Kidney epithelial cell (primary cell): ENCODE measurements at regions not wholly inside any gene's neighbourhood (a gene's known extent, or its start where the extent isn't known, plus 50 kb on each side); places are given as distances from the start of the nearest gene placed in this dataset.

Experiments
- DNase-seq: peaks from one replicate; pipeline ENCODE4 v3.0.0-alpha.2; 2010; ENCODE audit warnings: low read depth
- H3K27me3 ChIP-seq: 2 replicates; pipeline ENCODE4 v1.6.0; 2011; ENCODE audit warnings: low read length; ENCODE audit not compliant: control insufficient read depth, insufficient read depth
- H3K36me3 ChIP-seq: 2 replicates; pipeline ENCODE4 v1.5.1; 2011; ENCODE audit warnings: low read length; ENCODE audit not compliant: control insufficient read depth, insufficient read depth
- H3K4me3 ChIP-seq: 2 replicates; pipeline ENCODE4 v1.5.1; 2011; ENCODE audit warnings: low read depth, mild to moderate bottlenecking, control low read depth, low read length
- TF ChIP-seq, protein P1 (sequence below): IDR thresholded peaks from 2 replicates; pipeline ENCODE4 v1.5.1; 2011; ENCODE audit warnings: mild to moderate bottlenecking, moderate library complexity, low read length, control low read depth, inconsistent platforms; ENCODE audit not compliant: insufficient read depth, poor library complexity, severe bottlenecking

DNA sequence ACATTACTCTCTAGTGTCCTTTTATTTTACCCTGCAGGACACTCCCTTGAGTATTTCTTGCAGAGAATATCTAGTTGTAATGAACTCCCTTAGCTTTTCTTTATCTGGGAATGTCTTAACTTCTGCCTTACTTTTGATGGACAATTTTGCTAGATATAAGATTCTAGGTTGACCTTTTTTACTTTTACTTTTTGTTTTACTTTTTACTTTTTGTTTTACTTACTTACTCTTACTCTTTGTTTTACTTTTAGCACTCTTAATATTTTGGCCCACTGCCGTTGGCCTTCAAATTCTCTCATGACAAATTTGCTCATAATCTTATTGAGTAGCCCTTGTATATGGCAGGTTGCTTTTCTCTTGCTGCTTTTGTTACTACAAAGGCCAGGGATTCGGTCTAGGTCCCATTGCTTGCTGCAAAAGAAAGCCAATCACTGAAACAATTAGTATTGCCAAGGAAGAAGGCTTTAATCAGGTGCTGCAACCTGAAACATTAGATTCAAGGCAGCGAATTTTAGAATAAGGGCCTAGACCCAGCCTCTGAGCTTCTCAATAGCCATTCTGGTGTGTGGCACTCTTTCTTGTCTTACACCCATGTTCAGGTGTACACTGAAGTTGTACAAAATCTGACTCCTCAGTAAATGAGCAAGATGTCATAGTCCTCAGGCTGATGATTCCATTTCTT lies 137.0 kb downstream of the TES start:
- DNase-seq: no peak
- TF ChIP-seq, protein P1, sequence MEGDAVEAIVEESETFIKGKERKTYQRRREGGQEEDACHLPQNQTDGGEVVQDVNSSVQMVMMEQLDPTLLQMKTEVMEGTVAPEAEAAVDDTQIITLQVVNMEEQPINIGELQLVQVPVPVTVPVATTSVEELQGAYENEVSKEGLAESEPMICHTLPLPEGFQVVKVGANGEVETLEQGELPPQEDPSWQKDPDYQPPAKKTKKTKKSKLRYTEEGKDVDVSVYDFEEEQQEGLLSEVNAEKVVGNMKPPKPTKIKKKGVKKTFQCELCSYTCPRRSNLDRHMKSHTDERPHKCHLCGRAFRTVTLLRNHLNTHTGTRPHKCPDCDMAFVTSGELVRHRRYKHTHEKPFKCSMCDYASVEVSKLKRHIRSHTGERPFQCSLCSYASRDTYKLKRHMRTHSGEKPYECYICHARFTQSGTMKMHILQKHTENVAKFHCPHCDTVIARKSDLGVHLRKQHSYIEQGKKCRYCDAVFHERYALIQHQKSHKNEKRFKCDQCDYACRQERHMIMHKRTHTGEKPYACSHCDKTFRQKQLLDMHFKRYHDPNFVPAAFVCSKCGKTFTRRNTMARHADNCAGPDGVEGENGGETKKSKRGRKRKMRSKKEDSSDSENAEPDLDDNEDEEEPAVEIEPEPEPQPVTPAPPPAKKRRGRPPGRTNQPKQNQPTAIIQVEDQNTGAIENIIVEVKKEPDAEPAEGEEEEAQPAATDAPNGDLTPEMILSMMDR: no peak
- H3K4me3 ChIP-seq: no peak overlapping the region
- no peaks in the 10 kb centered on the region for H3K36me3 ChIP-seq
- no peaks in the 10 kb centered on the region for H3K27me3 ChIP-seq

DNA sequence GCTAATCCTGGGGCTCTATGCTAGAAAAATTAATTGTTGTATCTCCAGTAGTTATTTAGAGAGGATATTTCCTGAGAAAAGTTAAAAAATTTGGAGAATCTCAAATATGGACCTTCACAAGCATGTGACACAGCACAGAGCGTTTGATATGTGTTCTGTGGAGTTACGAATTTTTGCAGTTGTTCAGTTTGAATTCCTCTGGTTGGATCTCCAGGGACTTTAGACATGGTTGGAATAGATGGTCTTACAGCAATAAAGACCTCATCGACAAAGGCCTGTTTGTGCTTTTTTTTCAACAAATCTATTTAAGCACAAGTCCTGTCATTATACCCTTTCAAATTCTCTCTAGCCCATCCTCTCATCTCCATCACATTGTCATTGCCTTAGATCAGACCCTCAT lies 138.0 kb downstream of the TES start:
- H3K27me3 ChIP-seq: no peaks in the 10 kb centered on the region
- no peak overlapping the region for H3K4me3 ChIP-seq

DNA sequence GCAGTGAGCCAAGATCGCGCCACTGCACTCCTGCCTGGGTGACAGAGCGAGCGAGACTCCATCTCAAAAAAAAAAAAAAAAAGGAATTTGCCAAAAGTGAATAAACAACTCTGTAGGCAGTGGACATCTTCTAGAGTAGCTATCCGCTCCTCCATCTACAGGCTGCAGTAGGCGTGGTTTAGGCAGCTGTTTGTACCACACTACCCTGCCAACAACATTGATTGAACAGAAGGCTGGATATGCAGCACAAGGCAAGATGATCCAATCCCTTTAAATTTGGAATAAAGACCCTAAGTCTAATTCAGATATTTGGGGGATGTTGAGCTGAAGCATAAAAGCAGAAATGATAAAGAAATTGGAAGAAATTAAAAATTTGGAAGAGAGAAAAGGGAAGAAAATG lies 141.6 kb downstream of the TES start:
- DNase-seq: no peak
- H3K27me3 ChIP-seq: no peaks in the 10 kb centered on the region
- H3K36me3 ChIP-seq: no peaks in the 10 kb centered on the region
- TF ChIP-seq, protein P1: no peak
- H3K4me3 ChIP-seq: no peak overlapping the region

More for the DNA sequence above, 138.0 kb downstream of the TES start:
- TF ChIP-seq, protein P1: no peak
- DNase-seq: no peak
- no peaks in the 10 kb centered on the region for H3K36me3 ChIP-seq

DNA sequence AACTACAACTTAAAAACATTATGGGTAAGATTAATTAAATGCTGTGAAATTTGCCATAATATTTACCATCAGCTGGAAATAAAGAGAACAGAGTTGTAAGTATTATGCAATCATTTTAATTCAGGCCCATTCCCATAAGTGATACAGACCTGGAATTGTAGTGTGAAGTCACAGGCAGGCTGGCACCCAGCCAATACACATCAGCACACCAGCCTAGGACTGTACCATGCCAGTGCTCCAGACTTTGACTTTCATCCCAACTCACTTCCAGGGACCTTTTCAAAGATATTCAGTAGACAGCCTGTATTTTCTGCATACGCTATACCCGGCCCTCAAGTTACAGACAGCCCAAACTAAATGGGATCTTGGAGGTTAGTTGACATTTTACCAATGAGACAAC lies 143.3 kb downstream of the TES start:
- Histone ChIP-seq H3K27me3 (no peaks in the 10 kb centered on the region), H3K36me3 (no peaks in the 10 kb centered on the region), H3K4me3 (no peak overlapping the region)
- no peak for DNase-seq
- TF ChIP-seq, protein P1: no peak

DNA sequence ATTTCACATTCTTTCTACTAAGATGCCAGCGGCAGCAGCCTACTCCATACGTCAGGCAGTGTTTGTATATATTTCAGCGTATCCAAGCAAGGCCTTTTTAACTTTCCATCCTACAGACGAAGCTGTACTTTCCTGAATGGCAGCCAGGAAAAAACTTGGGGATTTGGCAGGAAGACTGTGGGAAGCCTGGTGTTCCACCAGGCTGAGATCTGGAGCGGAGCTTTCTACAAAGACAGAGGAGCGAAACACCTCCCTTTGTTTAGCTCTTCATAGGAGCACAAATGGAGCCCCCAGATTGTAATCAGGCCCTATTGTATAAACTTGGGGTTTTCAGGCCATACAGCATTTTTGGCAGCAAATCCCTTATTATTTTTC lies 143.8 kb downstream of the TES start:
- TF ChIP-seq, protein P1: no peak
- H3K27me3 ChIP-seq: no peaks in the 10 kb centered on the region
- H3K4me3 ChIP-seq: no peak overlapping the region
- no peak for DNase-seq
- no peaks in the 10 kb centered on the region for H3K36me3 ChIP-seq
